IgD-negative memory B cell (primary cell): ENCODE measurements at regions not wholly inside any gene's neighbourhood (a gene's known extent, or its start where the extent isn't known, plus 50 kb on each side); places are given as distances from the start of the nearest gene placed in this dataset.
"Not testable (repeated sequence)": the region's sequence is repeated elsewhere in the genome, so short reads cannot be mapped to it uniquely, and the experiment has no call there.

Experiments used
- H3K27ac Mint-ChIP-seq, 3 donors: one replicate each; pipeline ENCODE4 v1.8.0; 2020 to 2022; ENCODE audit warnings: mild to moderate bottlenecking in 3 of 3, mixed read lengths in 3 of 3, moderate library complexity in 1 of 3
- H3K27me3 Mint-ChIP-seq: one replicate; pipeline ENCODE4 v1.8.0; 2021; ENCODE audit warnings: mixed read lengths
- H3K36me3 Mint-ChIP-seq: one replicate; pipeline ENCODE4 v1.8.0; 2020; ENCODE audit warnings: mild to moderate bottlenecking, mixed read lengths
- H3K4me1 Mint-ChIP-seq, 3 donors: one replicate each; pipeline ENCODE4 v1.8.0; 2020 to 2022; ENCODE audit warnings: mixed read lengths in 3 of 3, mild to moderate bottlenecking in 1 of 3
- H3K4me3 Mint-ChIP-seq, 4 donors: one replicate each; pipeline ENCODE4 v1.8.0; 2020 to 2022; ENCODE audit warnings: mild to moderate bottlenecking in 4 of 4, mixed read lengths in 4 of 4, moderate library complexity in 3 of 4
- H3K9me3 Mint-ChIP-seq, 3 donors: one replicate each; pipeline ENCODE4 v1.8.0; 2020 to 2021; ENCODE audit warnings: mixed read lengths in 3 of 3, mild to moderate bottlenecking in 1 of 3

DNA sequence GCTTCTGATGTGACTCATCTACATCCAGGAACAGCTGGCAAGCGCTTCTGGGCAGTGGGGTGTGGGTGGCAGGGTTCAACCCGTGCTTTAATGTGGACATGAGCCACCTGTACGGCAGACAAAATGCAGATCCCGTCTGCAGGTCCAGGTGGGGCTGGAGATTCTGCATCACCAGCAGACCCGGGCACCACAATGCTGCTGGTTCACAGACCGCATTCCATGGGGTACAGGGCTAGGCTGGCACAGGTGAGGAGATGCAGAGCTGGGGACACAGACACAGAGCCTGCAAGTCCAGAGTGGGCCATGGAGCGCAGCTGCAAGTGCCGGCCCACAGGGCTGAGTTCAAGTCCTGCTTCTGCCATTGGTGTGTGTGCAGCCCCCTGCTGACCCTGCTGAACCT is 203.7 kb downstream of the BANP start:
- H3K4me1 Mint-ChIP-seq, H3K27ac Mint-ChIP-seq, H3K9me3 Mint-ChIP-seq, H3K4me3 Mint-ChIP-seq, H3K27me3 Mint-ChIP-seq, H3K36me3 Mint-ChIP-seq: not testable (repeated sequence)

DNA sequence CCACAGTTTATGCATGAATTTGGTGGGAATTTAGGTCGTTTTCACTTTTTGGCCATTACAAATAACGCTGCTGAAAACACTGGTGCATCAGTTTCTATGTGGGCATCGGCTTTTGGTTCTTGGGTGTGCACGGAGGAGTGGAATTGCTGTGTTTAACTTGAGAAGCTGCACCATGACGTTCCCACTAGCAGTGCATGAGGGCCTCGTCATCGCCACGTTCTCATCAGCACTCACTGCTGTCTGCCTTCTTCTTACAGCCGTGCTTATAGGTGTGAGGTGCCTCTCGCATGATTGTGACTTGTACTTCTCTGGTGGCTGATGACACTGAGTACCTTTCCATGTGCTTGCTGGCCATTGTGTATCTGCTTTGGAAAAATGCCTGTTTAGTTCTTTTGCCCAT is 204.4 kb downstream of the BANP start:
- H3K27me3 Mint-ChIP-seq, H3K4me1 Mint-ChIP-seq, H3K4me3 Mint-ChIP-seq, H3K9me3 Mint-ChIP-seq, H3K27ac Mint-ChIP-seq, H3K36me3 Mint-ChIP-seq: not testable (repeated sequence)

DNA sequence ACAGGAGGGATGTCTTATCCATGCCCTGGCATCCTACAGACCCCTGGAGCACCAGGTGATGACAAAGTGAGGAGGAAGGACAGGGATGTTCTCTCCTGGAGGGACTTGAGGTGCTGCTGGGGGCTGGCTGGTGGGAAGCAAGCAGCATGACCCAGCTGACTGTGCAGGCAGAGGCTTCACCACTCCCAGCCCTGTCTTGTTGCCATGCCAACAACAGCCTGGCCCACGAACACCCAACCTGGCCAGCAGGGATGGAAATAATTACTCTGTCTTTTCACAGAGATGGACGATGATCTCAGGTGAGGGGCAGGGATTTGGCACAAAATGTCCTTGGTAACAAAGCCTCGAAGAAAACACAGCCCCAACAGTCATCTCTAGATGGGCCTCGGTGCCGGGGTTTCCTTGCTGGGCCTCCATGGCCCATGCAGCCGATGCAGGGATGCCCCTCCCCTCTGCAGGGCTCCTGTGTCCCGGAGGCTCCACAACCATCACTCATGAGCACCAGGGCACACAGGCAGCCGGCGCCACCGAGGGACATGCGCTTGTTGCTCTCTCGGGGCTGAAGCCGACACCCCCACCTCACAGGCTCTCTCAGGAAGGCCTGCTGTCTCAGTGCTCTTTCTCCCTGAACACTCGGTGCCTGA is 205.5 kb downstream of the BANP start:
- H3K4me1 Mint-ChIP-seq, H3K36me3 Mint-ChIP-seq, H3K27me3 Mint-ChIP-seq, H3K27ac Mint-ChIP-seq, H3K4me3 Mint-ChIP-seq, H3K9me3 Mint-ChIP-seq: not testable (repeated sequence)

DNA sequence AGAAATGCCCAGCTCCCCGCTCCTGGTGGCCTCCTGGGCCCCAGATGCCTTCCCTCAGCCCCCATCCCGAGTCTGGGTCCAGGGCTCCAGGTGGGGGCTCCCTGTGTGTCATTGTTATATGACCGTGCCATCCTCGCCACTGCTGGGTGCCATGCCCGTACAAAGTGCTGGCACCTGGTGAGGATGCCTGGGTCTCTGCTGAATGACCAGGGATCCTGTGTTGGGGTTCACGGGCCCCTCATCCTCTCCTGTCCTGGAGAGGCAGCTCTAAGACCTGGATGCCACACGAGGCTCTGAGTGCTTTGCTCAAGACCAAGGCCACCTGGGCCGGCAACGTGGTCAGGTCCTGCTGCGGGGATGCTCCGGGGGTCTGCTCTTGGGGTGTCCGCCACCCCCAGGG is 206.5 kb downstream of the BANP start:
- not testable (repeated sequence) for H3K4me3 Mint-ChIP-seq, H3K36me3 Mint-ChIP-seq, H3K4me1 Mint-ChIP-seq, H3K27ac Mint-ChIP-seq, H3K27me3 Mint-ChIP-seq, H3K9me3 Mint-ChIP-seq

DNA sequence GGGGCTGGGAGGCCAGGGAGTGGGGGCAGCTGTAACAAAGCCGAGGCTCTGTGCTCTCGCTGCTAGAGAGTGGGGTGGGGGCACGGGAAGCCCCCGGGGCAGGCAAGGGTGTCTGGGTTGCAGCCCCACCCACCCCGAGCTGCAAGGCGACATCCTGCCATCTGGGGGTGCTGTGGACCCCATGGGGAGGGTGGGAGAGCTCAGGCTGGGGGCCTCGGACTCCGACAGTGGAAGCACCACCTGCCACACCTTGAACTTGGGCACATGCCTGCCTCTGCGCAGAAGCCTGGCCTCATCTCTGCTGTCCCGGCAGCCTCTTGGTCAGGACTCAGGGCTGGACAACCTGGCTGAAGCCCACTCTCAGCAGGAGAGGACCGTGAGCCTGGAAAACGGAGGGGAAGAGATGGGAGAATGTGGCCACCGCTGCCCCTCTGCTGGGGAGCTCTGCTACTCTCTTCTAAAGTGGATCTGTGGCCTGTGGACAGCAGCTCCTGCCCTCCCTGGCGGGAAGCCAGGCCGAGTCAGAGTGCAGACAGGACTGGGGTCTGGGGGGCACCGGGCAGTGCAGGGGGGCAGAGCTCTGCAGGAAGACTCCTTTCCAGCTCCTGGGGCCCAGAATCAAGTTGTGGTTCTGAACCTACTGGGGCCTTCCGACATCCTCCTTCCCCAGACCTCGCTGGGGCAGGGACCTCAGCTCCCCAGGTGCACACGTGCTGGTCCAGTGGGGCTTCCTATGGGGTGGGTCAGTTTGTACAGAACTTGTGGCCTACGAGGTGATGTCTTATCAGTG is 207.2 kb downstream of the BANP start:
- not testable (repeated sequence) for H3K27ac Mint-ChIP-seq, H3K4me1 Mint-ChIP-seq, H3K9me3 Mint-ChIP-seq, H3K4me3 Mint-ChIP-seq, H3K36me3 Mint-ChIP-seq, H3K27me3 Mint-ChIP-seq

DNA sequence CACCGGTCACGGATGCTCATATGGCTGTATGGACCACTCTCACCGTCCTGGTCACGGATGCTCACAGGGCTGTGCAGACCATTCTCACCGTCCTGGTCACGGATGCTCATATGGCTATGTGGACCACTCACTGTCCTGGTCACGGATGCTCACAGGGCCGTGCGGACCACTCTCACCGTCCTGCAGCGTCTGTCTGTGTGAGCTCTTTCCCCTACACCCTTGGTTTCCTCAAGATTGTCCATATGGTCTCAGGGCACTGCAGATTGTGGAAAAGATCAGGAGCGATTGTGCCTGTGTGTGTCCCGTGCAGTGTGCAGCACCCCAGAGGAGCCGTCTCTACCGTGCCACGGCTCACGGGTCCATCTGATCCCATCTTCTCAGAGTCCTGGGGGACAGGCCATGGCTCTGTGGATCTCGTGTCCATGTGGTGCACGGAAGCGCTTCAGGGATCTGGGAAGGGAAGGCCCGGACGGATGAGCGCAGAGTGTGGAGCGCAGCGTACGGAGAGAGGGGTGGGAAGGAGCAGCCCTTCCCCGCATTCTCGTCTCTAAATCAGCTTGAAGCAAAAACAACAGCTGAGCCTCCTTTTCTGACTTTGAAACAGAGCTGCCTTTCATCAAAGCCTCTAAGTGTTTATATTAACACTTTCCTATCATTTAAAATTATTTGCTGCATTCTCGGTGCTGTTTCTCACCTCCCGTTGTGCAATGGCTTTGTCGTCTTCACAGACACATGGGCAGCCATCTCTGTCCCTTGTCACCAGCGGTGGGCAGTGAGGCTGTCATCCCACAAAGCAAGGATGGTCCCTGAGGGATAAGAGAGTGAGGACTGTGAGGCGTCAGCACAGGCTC is 208.0 kb downstream of the BANP start:
- not testable (repeated sequence) for H3K27me3 Mint-ChIP-seq, H3K9me3 Mint-ChIP-seq, H3K27ac Mint-ChIP-seq, H3K36me3 Mint-ChIP-seq, H3K4me1 Mint-ChIP-seq
- peak overlapping the region in 1 of 4 donors; percentile 39 for H3K4me3 Mint-ChIP-seq

DNA sequence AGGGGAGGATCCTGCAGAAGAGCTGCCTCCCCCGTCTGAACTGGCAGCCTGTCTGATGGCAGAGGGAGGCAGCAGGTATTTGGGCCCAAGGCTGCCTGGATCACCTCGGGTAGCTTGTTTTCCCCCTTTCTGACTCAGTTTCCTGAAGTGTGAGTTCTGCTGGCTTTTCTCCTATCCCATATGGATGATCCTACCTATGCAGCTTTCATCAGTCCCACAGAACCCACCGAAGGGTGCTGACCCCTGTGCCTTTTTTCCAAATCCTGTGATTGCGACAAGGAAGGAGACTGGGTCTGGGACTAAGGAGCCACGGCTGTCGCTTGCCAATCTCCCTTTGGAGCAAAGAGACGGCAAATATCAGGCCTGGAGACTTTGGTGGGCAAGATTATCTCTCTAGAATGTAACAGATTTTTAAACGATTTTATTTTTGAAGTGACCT is 208.7 kb downstream of the BANP start:
- H3K36me3 Mint-ChIP-seq, H3K27me3 Mint-ChIP-seq, H3K9me3 Mint-ChIP-seq, H3K27ac Mint-ChIP-seq, H3K4me1 Mint-ChIP-seq, H3K4me3 Mint-ChIP-seq: not testable (repeated sequence)

DNA sequence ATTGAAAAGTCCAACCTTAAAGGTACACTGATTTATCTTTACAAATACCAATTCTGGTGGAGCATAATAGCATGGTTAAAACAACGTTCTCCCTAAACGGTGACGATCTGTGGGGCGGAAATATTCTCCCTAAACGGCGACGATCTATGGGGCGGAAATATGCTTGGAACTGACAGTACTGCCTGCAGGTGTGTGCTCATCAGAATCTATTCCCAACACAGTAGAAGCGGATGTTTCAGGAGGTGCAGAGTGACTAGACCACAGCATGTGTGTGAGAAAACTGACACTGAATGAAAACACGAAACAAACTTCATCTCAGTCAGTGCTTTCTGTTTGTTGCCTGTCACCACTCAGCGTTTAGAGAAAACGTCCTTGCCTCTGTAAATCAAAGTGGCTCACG is 210.0 kb downstream of the BANP start:
- not testable (repeated sequence) for H3K27me3 Mint-ChIP-seq, H3K4me3 Mint-ChIP-seq, H3K4me1 Mint-ChIP-seq, H3K36me3 Mint-ChIP-seq, H3K9me3 Mint-ChIP-seq, H3K27ac Mint-ChIP-seq

DNA sequence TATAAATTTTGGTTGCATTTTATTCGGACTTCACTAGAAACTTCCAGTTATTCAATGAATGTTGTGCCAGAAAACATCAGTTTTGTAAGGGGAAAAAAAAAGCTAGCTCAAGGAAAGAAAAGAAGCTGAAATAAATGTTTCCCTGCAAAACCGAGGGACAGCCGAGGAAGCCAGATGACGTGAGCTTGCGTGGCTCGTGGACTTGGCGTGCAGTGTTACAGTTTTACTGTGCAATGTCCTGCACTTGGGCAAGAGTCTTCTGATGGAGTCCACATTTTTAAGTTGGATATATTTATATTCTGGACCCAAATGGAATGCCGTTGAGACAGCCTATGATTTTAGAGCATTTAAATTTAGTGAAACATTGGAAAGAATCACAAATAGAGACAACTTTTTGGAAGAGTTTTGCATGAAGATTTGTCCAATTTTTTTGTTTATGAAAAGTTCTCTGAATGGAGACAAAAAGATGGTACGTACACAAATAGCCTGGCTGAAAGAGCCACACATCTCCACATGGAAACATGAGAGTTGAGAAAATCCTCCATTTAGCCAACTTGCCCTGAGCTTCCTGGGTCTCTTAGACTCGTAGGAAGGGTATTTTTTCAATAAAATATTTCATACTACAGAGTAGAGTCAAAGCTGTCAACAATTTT is 210.5 kb downstream of the BANP start:
- not testable (repeated sequence) for H3K27me3 Mint-ChIP-seq

DNA sequence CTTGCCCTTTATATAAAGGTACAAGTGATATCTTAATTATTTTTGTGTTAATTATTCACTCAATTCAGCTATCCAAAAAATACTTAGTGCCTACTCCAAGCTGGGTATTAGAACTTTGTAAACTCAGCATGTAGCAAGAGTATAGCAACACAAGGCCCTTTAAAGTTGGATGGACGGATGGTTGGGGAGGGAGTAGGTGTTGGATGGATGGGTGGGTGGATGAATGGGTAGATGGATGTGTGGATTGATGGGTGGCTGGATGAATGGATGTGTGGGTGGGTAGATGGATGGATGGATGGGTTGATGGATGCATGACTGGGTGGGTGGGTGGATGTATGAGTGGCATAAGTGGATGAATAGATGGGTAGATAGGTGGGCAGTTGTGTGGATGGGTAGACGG is 211.5 kb downstream of the BANP start:
- not testable (repeated sequence) for H3K27ac Mint-ChIP-seq, H3K4me3 Mint-ChIP-seq, H3K9me3 Mint-ChIP-seq, H3K27me3 Mint-ChIP-seq, H3K36me3 Mint-ChIP-seq, H3K4me1 Mint-ChIP-seq

More for the DNA sequence above, 210.5 kb downstream of the BANP start:
- not testable (repeated sequence) for H3K4me3 Mint-ChIP-seq, H3K9me3 Mint-ChIP-seq, H3K4me1 Mint-ChIP-seq, H3K27ac Mint-ChIP-seq, H3K36me3 Mint-ChIP-seq

DNA sequence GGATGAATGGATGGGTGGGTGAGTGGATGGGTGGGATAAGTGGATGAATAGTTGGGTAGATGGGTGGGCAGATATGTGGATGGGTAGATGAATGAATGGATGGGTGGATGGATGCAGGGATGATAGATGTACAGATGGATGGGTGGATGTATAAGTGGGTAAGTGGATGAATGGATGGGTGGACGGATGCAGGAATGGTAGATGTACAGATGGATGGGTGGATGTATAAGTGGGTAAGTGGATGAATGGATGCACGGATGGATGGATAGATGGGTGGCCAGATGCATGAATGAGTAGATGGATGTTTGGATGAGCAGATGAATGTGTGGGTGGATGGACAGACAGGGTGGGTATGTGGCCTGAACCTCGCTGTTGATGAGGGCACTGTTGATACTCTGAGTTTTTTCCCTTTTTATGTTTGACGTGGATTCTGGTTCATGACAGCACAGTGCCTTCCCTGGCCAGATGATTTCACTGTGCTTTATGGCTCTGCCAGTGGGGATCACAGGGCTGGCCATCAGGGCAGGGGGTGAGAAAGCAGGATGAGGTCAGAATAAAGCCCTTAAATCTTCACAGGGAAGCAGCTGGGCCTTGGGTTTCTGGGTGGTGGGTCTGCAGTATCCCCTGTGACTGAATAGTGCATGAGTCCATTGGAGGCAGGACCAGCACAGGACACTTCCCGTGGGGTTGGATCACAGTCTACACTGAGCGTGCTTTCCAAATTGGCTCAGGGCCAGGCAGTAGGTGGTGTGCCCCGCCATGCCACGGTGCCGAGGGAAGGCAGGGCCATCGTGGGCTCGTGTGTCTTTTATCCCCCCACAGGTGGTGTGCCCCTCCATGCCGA is 213.2 kb downstream of the BANP start:
- not testable (repeated sequence) for H3K4me1 Mint-ChIP-seq, H3K36me3 Mint-ChIP-seq, H3K27ac Mint-ChIP-seq

DNA sequence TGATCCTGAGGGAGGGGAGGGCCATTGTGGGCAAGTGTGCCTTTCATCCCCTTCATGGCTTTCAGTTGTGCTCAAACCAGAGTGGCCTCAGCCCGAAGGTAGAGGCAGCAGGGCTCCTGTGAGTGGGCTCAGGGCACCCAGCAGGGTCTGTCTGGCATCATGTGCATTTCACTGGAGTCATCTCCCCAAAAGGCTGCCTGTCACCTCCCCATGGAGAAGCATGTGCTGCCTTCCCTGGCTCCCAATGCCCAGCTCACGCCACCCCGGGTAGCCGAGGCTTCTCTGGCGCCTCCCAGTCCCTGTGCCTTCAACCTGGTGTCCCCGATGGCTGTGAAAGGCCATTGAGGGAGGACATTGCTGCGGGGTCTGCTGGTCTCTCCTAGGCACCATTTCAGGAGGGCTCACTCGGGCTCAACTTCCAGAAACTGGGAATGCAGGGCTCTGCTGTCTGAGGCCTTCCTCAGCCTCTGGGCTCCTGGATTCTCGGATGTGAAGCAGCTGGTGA is 213.9 kb downstream of the BANP start:
- not testable (repeated sequence) for H3K4me3 Mint-ChIP-seq, H3K27me3 Mint-ChIP-seq, H3K36me3 Mint-ChIP-seq, H3K4me1 Mint-ChIP-seq, H3K9me3 Mint-ChIP-seq, H3K27ac Mint-ChIP-seq

More for the DNA sequence above, 213.2 kb downstream of the BANP start:
- not testable (repeated sequence) for H3K4me3 Mint-ChIP-seq, H3K9me3 Mint-ChIP-seq, H3K27me3 Mint-ChIP-seq

DNA sequence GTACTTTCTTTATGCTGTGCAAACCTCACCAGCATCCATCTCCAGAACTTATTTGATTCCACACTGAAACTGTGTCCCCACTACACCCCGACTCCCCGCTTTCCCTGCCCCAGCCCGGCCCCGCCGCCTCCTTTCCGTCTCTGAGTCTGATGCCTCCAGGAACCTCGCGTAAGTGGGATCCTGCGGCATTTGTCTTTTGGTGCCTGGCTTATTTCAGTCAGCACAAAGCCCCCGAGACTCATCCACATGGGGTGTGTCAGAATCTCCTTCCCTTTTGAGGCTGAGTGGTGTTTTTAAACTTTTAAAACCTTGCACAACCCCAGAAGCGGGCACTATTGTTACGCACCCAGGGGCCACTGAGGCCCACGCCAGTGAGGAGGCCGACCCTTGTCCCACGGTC is 214.4 kb downstream of the BANP start:
- H3K27ac Mint-ChIP-seq, H3K9me3 Mint-ChIP-seq, H3K4me3 Mint-ChIP-seq, H3K36me3 Mint-ChIP-seq, H3K27me3 Mint-ChIP-seq, H3K4me1 Mint-ChIP-seq: not testable (repeated sequence)

DNA sequence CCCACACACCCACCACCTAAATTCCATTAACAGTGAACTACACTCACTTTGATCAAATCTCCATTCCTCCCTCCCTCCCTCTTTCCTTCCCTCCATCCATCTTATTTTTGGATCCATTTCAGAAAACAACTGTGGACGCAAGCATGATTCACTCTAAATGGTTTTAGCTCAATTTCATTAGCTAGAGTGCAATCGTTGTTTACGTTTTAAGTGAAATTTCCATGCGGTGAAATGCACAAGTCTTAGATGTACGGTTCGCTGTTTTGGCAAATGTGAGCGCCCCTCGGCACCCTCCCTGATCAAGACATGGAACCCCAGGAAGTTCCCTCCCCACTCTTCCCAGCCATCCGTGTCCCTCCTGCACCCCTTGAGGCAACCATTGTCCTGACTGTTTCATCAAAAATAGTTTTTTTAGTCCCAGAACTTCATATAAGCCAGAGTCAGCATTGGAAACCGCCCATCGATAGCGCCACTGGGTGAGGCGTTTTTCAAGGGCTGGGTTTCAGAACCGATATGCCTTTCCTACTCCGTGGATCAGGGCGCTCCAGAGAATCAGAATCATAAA is 215.1 kb downstream of the BANP start:
- H3K9me3 Mint-ChIP-seq, H3K4me1 Mint-ChIP-seq, H3K27ac Mint-ChIP-seq: not testable (repeated sequence)

More for the DNA sequence above, 215.1 kb downstream of the BANP start:
- not testable (repeated sequence) for H3K36me3 Mint-ChIP-seq, H3K4me3 Mint-ChIP-seq, H3K27me3 Mint-ChIP-seq
